GM23338 (cell line): ENCODE measurements at regions not wholly inside any gene's neighbourhood (a gene's known extent, or its start where the extent isn't known, plus 50 kb on each side); places are given as distances from the start of the nearest gene placed in this dataset.

ENCODE experiments used
- ATAC-seq: fragments of 200-7000 bp; cut with Tn5 transposase; 3 replicates; pipeline ENCODE4 v1.9.1; 2020
- DNase-seq: peaks from one replicate; pipeline ENCODE4 v3.0.0-alpha.2; 2015; ENCODE audit warnings: low spot score
- H2AFZ ChIP-seq: fragments of 200-600 bp; sonication (generic); 2 replicates; pipeline ENCODE4 v1.8.0; 2016; ENCODE audit warnings: antibody characterized with exemption, mild to moderate bottlenecking, moderate library complexity
- H3F3A ChIP-seq: fragments of 200-600 bp; sonication (generic); replicated peaks from 2 replicates; pipeline ENCODE4 v1.8.0; 2017; ENCODE audit warnings: antibody characterized with exemption, mixed run types, low read depth
- H3K27ac ChIP-seq: fragments of 200-600 bp; sonication (generic); 2 replicates; pipeline ENCODE4 v1.6.1; 2016; ENCODE audit warnings: low read depth
- H3K27me3 ChIP-seq: fragments of 200-600 bp; sonication (generic); 2 replicates; pipeline ENCODE4 v1.8.0; 2016; ENCODE audit warnings: mild to moderate bottlenecking, mixed run types, moderate library complexity; ENCODE audit not compliant: insufficient read depth
- H3K36me3 ChIP-seq: fragments of 200-600 bp; sonication (generic); 2 replicates; pipeline ENCODE4 v1.8.0; 2016; ENCODE audit warnings: mild to moderate bottlenecking; ENCODE audit not compliant: insufficient read depth
- H3K4me1 ChIP-seq: fragments of 200-600 bp; sonication (generic); 2 replicates; pipeline ENCODE4 v1.8.0; 2016; ENCODE audit warnings: mild to moderate bottlenecking, moderate library complexity; ENCODE audit not compliant: insufficient read depth
- H3K4me2 ChIP-seq: fragments of 200-600 bp; sonication (generic); 2 replicates; pipeline ENCODE4 v1.7.1; 2017; ENCODE audit warnings: mixed run types
- H3K4me3 ChIP-seq: fragments of 200-600 bp; sonication (generic); 2 replicates; pipeline ENCODE4 v1.6.1; 2016; ENCODE audit warnings: mixed run types
- H3K79me2 ChIP-seq: fragments of 200-600 bp; sonication (generic); replicated peaks from 2 replicates; pipeline ENCODE4 v1.8.0; 2017; ENCODE audit warnings: mild to moderate bottlenecking; ENCODE audit not compliant: insufficient read depth
- H3K9me2 ChIP-seq: fragments of 200-600 bp; sonication (generic); 2 replicates; pipeline ENCODE4 v1.8.0; 2017; ENCODE audit not compliant: insufficient read depth
- H4K20me1 ChIP-seq: fragments of 200-600 bp; sonication (generic); replicated peaks from 2 replicates; pipeline ENCODE4 v1.8.0; 2017; ENCODE audit warnings: mild to moderate bottlenecking; ENCODE audit not compliant: insufficient read depth
- H3K27ac Mint-ChIP-seq: 2 replicates; pipeline ENCODE4 v1.8.0; 2020; ENCODE audit warnings: inconsistent platforms, mild to moderate bottlenecking, moderate library complexity, mixed read lengths
- H3K27me3 Mint-ChIP-seq: 3 replicates; pipeline ENCODE4 v1.8.0; 2022; ENCODE audit warnings: low read depth, mild to moderate bottlenecking, moderate library complexity, mixed read lengths, inconsistent platforms; ENCODE audit not compliant: insufficient read depth, poor library complexity
- H3K36me3 Mint-ChIP-seq: 3 replicates; pipeline ENCODE4 v1.8.0; 2021; ENCODE audit warnings: low read depth, mild to moderate bottlenecking, inconsistent platforms, moderate library complexity, mixed read lengths
- H3K4me1 Mint-ChIP-seq: 3 replicates; pipeline ENCODE4 v1.8.0; 2020; ENCODE audit warnings: mild to moderate bottlenecking, inconsistent platforms, mixed read lengths
- H3K4me3 Mint-ChIP-seq: 3 replicates; pipeline ENCODE4 v1.8.0; 2021; ENCODE audit warnings: moderate library complexity, mild to moderate bottlenecking, inconsistent platforms, mixed read lengths
- H3K9me3 Mint-ChIP-seq: 3 replicates; pipeline ENCODE4 v1.8.0; 2020; ENCODE audit warnings: moderate library complexity, mild to moderate bottlenecking, inconsistent platforms, mixed read lengths
- CREB1 ChIP-seq: fragments of 250-450 bp; sonication (Bioruptor Pico); IDR thresholded peaks from 2 replicates; pipeline ENCODE4 v1.5.0; 2020; ENCODE audit warnings: low read depth, mild to moderate bottlenecking, moderate library complexity
- EZH2 ChIP-seq: fragments of 200-600 bp; sonication (generic); IDR thresholded peaks from one replicate; pipeline ENCODE4 v1.8.0; 2017; ENCODE audit warnings: antibody characterized with exemption, mild to moderate bottlenecking, low read depth; ENCODE audit not compliant: unreplicated experiment
- EZH2phosphoT487 ChIP-seq: fragments of 200-600 bp; sonication (generic); IDR thresholded peaks from one replicate; pipeline ENCODE4 v1.8.1; 2018; ENCODE audit warnings: antibody characterized with exemption; ENCODE audit not compliant: unreplicated experiment
- JUNB ChIP-seq: IDR thresholded peaks from one replicate; pipeline ENCODE4 v1.6.1; 2016; ENCODE audit warnings: antibody characterized with exemption; ENCODE audit not compliant: unreplicated experiment
- NANOG ChIP-seq: IDR thresholded peaks from 2 replicates; pipeline ENCODE4 v1.6.1; 2016; ENCODE audit warnings: antibody characterized with exemption, borderline replicate concordance
- POLR2AphosphoS5 ChIP-seq: IDR thresholded peaks from 2 replicates; pipeline ENCODE4 v1.6.1; 2016; ENCODE audit warnings: antibody characterized with exemption, low read depth
- REST ChIP-seq: IDR thresholded peaks from one replicate; pipeline ENCODE4 v1.6.1; 2018; ENCODE audit warnings: antibody characterized with exemption; ENCODE audit not compliant: unreplicated experiment
- STAT1 ChIP-seq: IDR thresholded peaks from one replicate; pipeline ENCODE4 v1.6.1; 2016; ENCODE audit warnings: antibody characterized with exemption; ENCODE audit not compliant: unreplicated experiment
- ZNF114 ChIP-seq: fragments of 250-450 bp; sonication (Bioruptor Pico); IDR thresholded peaks from 2 replicates; pipeline ENCODE4 v1.5.0; 2020; ENCODE audit warnings: mild to moderate bottlenecking, moderate library complexity
- ZNF331 ChIP-seq: fragments of 250-450 bp; sonication (Bioruptor Pico); IDR thresholded peaks from 2 replicates; pipeline ENCODE4 v1.5.0; 2020; ENCODE audit warnings: low read depth, mild to moderate bottlenecking, moderate library complexity
- TF ChIP-seq, protein P1 (sequence below): IDR thresholded peaks from 2 replicates; pipeline ENCODE4 v1.6.1; 2016; ENCODE audit warnings: antibody characterized with exemption
- TF ChIP-seq, protein P2 (sequence below): fragments of 250-450 bp; sonication (Bioruptor Pico); IDR thresholded peaks from 2 replicates; pipeline ENCODE4 v1.5.0; 2020; ENCODE audit warnings: mild to moderate bottlenecking, moderate library complexity
- TF ChIP-seq, protein P3 (sequence below), 2 experiments: fragments of 200-600 bp in 1 of 2; sonication (generic) in 1 of 2; conservative IDR thresholded peaks; 2 replicates each; pipeline versions ENCODE4 v1.5.1 to v1.6.1; 2016 to 2017; ENCODE audit warnings: antibody characterized with exemption in 2 of 2, low read depth in 2 of 2, mild to moderate bottlenecking in 2 of 2, moderate library complexity in 1 of 2

DNA sequence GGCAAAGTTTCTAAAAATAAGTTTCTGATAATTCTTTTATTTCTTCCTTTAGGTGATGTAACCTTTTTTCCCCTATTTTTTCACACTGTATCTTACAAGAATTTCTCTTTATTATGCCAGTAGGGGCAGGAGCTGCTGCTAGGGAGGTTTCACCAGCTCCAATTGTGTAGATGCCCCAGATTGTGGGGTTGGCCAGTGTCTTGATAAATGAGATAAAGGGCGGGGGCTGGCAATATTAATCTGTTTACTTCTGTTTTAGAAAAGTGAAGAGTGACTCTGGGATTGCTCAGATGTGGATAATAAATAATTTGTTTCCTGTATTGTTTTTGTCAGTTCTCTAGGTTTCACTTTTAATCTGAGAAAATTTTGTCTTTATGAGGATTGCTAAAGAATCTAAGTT, 190.4 kb downstream of the MC4R start:
- TF ChIP-seq, protein P1, sequence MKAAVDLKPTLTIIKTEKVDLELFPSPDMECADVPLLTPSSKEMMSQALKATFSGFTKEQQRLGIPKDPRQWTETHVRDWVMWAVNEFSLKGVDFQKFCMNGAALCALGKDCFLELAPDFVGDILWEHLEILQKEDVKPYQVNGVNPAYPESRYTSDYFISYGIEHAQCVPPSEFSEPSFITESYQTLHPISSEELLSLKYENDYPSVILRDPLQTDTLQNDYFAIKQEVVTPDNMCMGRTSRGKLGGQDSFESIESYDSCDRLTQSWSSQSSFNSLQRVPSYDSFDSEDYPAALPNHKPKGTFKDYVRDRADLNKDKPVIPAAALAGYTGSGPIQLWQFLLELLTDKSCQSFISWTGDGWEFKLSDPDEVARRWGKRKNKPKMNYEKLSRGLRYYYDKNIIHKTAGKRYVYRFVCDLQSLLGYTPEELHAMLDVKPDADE = no peak
- no peak for TF ChIP-seq EZH2
- TF ChIP-seq, protein P2, sequence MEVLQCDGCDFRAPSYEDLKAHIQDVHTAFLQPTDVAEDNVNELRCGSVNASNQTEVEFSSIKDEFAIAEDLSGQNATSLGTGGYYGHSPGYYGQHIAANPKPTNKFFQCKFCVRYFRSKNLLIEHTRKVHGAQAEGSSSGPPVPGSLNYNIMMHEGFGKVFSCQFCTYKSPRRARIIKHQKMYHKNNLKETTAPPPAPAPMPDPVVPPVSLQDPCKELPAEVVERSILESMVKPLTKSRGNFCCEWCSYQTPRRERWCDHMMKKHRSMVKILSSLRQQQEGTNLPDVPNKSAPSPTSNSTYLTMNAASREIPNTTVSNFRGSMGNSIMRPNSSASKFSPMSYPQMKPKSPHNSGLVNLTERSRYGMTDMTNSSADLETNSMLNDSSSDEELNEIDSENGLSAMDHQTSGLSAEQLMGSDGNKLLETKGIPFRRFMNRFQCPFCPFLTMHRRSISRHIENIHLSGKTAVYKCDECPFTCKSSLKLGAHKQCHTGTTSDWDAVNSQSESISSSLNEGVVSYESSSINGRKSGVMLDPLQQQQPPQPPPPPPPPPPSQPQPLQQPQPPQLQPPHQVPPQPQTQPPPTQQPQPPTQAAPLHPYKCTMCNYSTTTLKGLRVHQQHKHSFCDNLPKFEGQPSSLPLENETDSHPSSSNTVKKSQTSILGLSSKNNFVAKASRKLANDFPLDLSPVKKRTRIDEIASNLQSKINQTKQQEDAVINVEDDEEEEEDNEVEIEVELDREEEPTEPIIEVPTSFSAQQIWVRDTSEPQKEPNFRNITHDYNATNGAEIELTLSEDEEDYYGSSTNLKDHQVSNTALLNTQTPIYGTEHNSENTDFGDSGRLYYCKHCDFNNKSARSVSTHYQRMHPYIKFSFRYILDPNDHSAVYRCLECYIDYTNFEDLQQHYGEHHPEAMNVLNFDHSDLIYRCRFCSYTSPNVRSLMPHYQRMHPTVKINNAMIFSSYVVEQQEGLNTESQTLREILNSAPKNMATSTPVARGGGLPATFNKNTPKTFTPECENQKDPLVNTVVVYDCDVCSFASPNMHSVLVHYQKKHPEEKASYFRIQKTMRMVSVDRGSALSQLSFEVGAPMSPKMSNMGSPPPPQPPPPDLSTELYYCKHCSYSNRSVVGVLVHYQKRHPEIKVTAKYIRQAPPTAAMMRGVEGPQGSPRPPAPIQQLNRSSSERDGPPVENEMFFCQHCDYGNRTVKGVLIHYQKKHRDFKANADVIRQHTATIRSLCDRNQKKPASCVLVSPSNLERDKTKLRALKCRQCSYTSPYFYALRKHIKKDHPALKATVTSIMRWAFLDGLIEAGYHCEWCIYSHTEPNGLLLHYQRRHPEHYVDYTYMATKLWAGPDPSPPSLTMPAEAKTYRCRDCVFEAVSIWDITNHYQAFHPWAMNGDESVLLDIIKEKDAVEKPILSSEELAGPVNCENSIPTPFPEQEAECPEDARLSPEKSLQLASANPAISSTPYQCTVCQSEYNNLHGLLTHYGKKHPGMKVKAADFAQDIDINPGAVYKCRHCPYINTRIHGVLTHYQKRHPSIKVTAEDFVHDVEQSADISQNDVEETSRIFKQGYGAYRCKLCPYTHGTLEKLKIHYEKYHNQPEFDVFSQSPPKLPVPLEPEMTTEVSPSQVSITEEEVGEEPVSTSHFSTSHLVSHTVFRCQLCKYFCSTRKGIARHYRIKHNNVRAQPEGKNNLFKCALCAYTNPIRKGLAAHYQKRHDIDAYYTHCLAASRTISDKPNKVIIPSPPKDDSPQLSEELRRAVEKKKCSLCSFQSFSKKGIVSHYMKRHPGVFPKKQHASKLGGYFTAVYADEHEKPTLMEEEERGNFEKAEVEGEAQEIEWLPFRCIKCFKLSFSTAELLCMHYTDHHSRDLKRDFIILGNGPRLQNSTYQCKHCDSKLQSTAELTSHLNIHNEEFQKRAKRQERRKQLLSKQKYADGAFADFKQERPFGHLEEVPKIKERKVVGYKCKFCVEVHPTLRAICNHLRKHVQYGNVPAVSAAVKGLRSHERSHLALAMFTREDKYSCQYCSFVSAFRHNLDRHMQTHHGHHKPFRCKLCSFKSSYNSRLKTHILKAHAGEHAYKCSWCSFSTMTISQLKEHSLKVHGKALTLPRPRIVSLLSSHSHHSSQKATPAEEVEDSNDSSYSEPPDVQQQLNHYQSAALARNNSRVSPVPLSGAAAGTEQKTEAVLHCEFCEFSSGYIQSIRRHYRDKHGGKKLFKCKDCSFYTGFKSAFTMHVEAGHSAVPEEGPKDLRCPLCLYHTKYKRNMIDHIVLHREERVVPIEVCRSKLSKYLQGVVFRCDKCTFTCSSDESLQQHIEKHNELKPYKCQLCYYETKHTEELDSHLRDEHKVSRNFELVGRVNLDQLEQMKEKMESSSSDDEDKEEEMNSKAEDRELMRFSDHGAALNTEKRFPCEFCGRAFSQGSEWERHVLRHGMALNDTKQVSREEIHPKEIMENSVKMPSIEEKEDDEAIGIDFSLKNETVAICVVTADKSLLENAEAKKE (CRISPR knock-in tag) = no peak
- no peak for TF ChIP-seq ZNF114 (CRISPR knock-in tag)
- TF ChIP-seq EZH2phosphoT487 = no peak
- no peak for TF ChIP-seq POLR2AphosphoS5
- no peak for TF ChIP-seq JUNB
- TF ChIP-seq NANOG = no peak
- no peak for TF ChIP-seq STAT1
- TF ChIP-seq, protein P3, sequence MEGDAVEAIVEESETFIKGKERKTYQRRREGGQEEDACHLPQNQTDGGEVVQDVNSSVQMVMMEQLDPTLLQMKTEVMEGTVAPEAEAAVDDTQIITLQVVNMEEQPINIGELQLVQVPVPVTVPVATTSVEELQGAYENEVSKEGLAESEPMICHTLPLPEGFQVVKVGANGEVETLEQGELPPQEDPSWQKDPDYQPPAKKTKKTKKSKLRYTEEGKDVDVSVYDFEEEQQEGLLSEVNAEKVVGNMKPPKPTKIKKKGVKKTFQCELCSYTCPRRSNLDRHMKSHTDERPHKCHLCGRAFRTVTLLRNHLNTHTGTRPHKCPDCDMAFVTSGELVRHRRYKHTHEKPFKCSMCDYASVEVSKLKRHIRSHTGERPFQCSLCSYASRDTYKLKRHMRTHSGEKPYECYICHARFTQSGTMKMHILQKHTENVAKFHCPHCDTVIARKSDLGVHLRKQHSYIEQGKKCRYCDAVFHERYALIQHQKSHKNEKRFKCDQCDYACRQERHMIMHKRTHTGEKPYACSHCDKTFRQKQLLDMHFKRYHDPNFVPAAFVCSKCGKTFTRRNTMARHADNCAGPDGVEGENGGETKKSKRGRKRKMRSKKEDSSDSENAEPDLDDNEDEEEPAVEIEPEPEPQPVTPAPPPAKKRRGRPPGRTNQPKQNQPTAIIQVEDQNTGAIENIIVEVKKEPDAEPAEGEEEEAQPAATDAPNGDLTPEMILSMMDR (conservative IDR thresholded peaks at IDR 0.05; ENCODE audit: low read depth in 2 of 2) = no peak
- no peak for TF ChIP-seq REST
- TF ChIP-seq CREB1 (CRISPR knock-in tag) = no peak
- no peak for TF ChIP-seq ZNF331 (CRISPR knock-in tag)
- H3K36me3 Mint-ChIP-seq = no peaks in the 10 kb centered on the region
- no peak overlapping the region for H3K4me3 Mint-ChIP-seq
- Histone ChIP-seq H3K4me3 (no peak overlapping the region), H3K9me2 (no peaks in the 10 kb centered on the region), H3K36me3 (no peaks in the 10 kb centered on the region), H3K4me1 (0 out of 2 replicates have a peak, but pooled peaks cover 2% of the 10 kb centered on the region), H3F3A (no peaks in the 10 kb centered on the region), H3K79me2 (no peaks in the 10 kb centered on the region), H3K4me2 (no peak overlapping the region), H3K27me3 (no peaks in the 10 kb centered on the region), H2AFZ (no peak overlapping the region), H4K20me1 (no peaks in the 10 kb centered on the region), H3K27ac (no peak overlapping the region)
- ATAC-seq (no peak), DNase-seq (no peak)
- H3K27ac Mint-ChIP-seq = 0 out of 2 replicates have a peak overlapping the region, but pooled peaks have one; percentile 36
- no peaks in the 10 kb centered on the region for H3K27me3 Mint-ChIP-seq
- peaks cover 11% of the 10 kb centered on the region; the same call in 2 of the 3 replicates for H3K4me1 Mint-ChIP-seq
- H3K9me3 Mint-ChIP-seq = no peaks in the 10 kb centered on the region
